H1 (cell line): ENCODE measurements at regions not wholly inside any gene's neighbourhood (a gene's known extent, or its start where the extent isn't known, plus 50 kb on each side); places are given as distances from the start of the nearest gene placed in this dataset.

ENCODE experiments used
- CTCF ChIA-PET: fragments of 300-600 bp; sonication (Branson Sonifier 250); formaldehyde crosslinking; loops from one replicate; lab custom pipeline; 2021; ENCODE audit not compliant: partially characterized antibody; lab: Charles Lee
- POLR2A ChIA-PET: fragments of 300-600 bp; sonication (Branson Sonifier 250); formaldehyde crosslinking; loops from one replicate; lab custom pipeline; 2021; ENCODE audit warnings: inconsistent platforms; ENCODE audit not compliant: partially characterized antibody; lab: Charles Lee
- DNase-seq, 2 experiments: peaks; one replicate each; pipeline versions ENCODE4 v3.0.0 to v3.0.0-alpha.2; 2010 to 2022; ENCODE audit warnings: low spot score in 2 of 2, low read depth in 1 of 2, mixed read lengths in 1 of 2
- FAIRE-seq: peaks from 2 replicates; lab custom pipeline; 2011; peaks lifted over from hg19 to GRCh38; lab: Jason Lieb, UNC
- H2AFZ ChIP-seq: 2 replicates; pipeline ENCODE4 v1.8.1; 2012; ENCODE audit warnings: low read length, inconsistent platforms
- H2AK5ac ChIP-seq: 2 replicates; pipeline ENCODE4 v1.6.1; 2013; ENCODE audit warnings: low read depth, low read length
- H2BK120ac ChIP-seq: replicated peaks from 2 replicates; pipeline ENCODE3; 2013; ENCODE audit warnings: low read depth, low read length, inconsistent platforms
- H2BK12ac ChIP-seq: 2 replicates; pipeline ENCODE4 v1.6.1; 2013; ENCODE audit warnings: low read depth, low read length
- H2BK15ac ChIP-seq: 2 replicates; pipeline ENCODE4 v1.6.1; 2013; ENCODE audit warnings: low read length
- H2BK20ac ChIP-seq: 2 replicates; pipeline ENCODE4 v1.6.1; 2013; ENCODE audit warnings: low read length
- H2BK5ac ChIP-seq: 2 replicates; pipeline ENCODE4 v1.6.1; 2013; ENCODE audit warnings: low read depth, low read length
- H3K14ac ChIP-seq: 2 replicates; pipeline ENCODE4 v1.6.1; 2013; ENCODE audit warnings: inconsistent platforms; ENCODE audit not compliant: insufficient read length
- H3K18ac ChIP-seq: 2 replicates; pipeline ENCODE4 v1.6.1; 2013; ENCODE audit warnings: low read length; ENCODE audit errors: extremely low read depth
- H3K23ac ChIP-seq: 2 replicates; pipeline ENCODE4 v1.6.1; 2013; ENCODE audit warnings: inconsistent platforms; ENCODE audit not compliant: insufficient read length
- H3K23me2 ChIP-seq: 2 replicates; pipeline ENCODE4 v1.6.1; 2013; ENCODE audit warnings: low read depth, low read length
- H3K27ac ChIP-seq: 2 replicates; pipeline ENCODE4 v1.6.1; 2011; ENCODE audit warnings: low read depth, low read length, inconsistent platforms
- H3K27me3 ChIP-seq, 4 experiments: replicated peaks in 1 of 4; 1 replicate in 1 of 4; 2 replicates in 3 of 4; pipeline versions ENCODE4 v1.6.1 to v1.8.1; 2011 to 2013; ENCODE audit warnings: low read length in 3 of 4, mild to moderate bottlenecking in 3 of 4, inconsistent platforms in 2 of 4, mixed read lengths in 2 of 4, moderate library complexity in 1 of 4; ENCODE audit not compliant: control insufficient read depth in 3 of 4, insufficient read depth in 3 of 4; ENCODE audit errors: extremely low read depth in 1 of 4
- H3K36me3 ChIP-seq, 4 experiments: 2 replicates each; pipeline versions ENCODE4 v1.6.1 to v1.8.1; 2011 to 2013; ENCODE audit warnings: mild to moderate bottlenecking in 4 of 4, low read length in 3 of 4, moderate library complexity in 2 of 4, control low read depth in 1 of 4, inconsistent platforms in 1 of 4; ENCODE audit not compliant: insufficient read depth in 4 of 4, control insufficient read depth in 2 of 4
- H3K4ac ChIP-seq: replicated peaks from 2 replicates; pipeline ENCODE3; 2013; ENCODE audit warnings: low read length, low read depth, mixed read lengths, inconsistent platforms; ENCODE audit not compliant: insufficient read length
- H3K4me1 ChIP-seq, 4 experiments: replicated peaks in 1 of 4; 1 replicate in 1 of 4; 2 replicates in 3 of 4; pipeline versions ENCODE4 v1.6.1 to v1.8.1; 2011 to 2013; ENCODE audit warnings: low read length in 3 of 4, inconsistent platforms in 2 of 4, mixed read lengths in 1 of 4; ENCODE audit not compliant: insufficient read depth in 4 of 4, control insufficient read depth in 3 of 4
- H3K4me2 ChIP-seq, 2 experiments: 2 replicates each; pipeline versions ENCODE4 v1.6.1 to v1.8.1; 2011 to 2013; ENCODE audit warnings: low read depth in 2 of 2, low read length in 2 of 2, control low read depth in 1 of 2, inconsistent platforms in 1 of 2, mild to moderate bottlenecking in 1 of 2; ENCODE audit not compliant: insufficient read depth in 1 of 2
- H3K4me3 ChIP-seq, 4 experiments: fragments of 200-600, 300-600 bp in 1 of 4; sonication (generic), shearing (Covaris generic), sonication (Bioruptor Twin) in 1 of 4; 2 replicates each; pipeline versions ENCODE4 v1.5.1 to v1.8.1; 2011 to 2016; ENCODE audit warnings: low read length in 4 of 4, low read depth in 3 of 4, control low read depth in 2 of 4, inconsistent platforms in 2 of 4, mild to moderate bottlenecking in 2 of 4, mixed read lengths in 1 of 4, moderate library complexity in 1 of 4; ENCODE audit not compliant: insufficient read depth in 2 of 4; ENCODE audit errors: extremely low read depth in 1 of 4
- H3K56ac ChIP-seq: replicated peaks from 2 replicates; pipeline ENCODE3; 2013; ENCODE audit warnings: low read depth, mild to moderate bottlenecking, mixed read lengths, low read length, inconsistent platforms; ENCODE audit not compliant: insufficient read length
- H3K79me1 ChIP-seq: 2 replicates; pipeline ENCODE4 v1.6.1; 2013; ENCODE audit warnings: low read depth, low read length, control low read depth
- H3K79me2 ChIP-seq, 2 experiments: 2 replicates each; pipeline versions ENCODE4 v1.6.1 to v1.8.1; 2012 to 2013; ENCODE audit warnings: low read length in 2 of 2, mild to moderate bottlenecking in 2 of 2, inconsistent platforms in 1 of 2; ENCODE audit not compliant: insufficient read depth in 2 of 2, control insufficient read depth in 1 of 2
- H3K9ac ChIP-seq, 4 experiments: replicated peaks in 1 of 4; 1 replicate in 1 of 4; 2 replicates in 3 of 4; pipeline versions ENCODE4 v1.6.1 to v1.8.1; 2011 to 2013; ENCODE audit warnings: low read depth in 3 of 4, low read length in 3 of 4, control low read depth in 2 of 4, mild to moderate bottlenecking in 2 of 4, moderate library complexity in 2 of 4, inconsistent platforms in 1 of 4; ENCODE audit errors: extremely low read depth in 1 of 4
- H3K9me3 ChIP-seq, 2 experiments: 2 replicates each; pipeline versions ENCODE4 v1.6.1 to v1.8.1; 2012 to 2013; ENCODE audit warnings: mild to moderate bottlenecking in 2 of 2, moderate library complexity in 2 of 2, control low read depth in 1 of 2, inconsistent platforms in 1 of 2, low read depth in 1 of 2, low read length in 1 of 2, mixed read lengths in 1 of 2; ENCODE audit not compliant: insufficient read depth in 2 of 2
- H4K20me1 ChIP-seq, 2 experiments: replicated peaks in 1 of 2; 2 replicates each; pipeline versions ENCODE3 to v1.8.1; 2011 to 2013; ENCODE audit warnings: inconsistent platforms in 2 of 2, low read length in 2 of 2, mild to moderate bottlenecking in 1 of 2; ENCODE audit not compliant: insufficient read depth in 2 of 2, control insufficient read depth in 1 of 2
- H4K5ac ChIP-seq: 2 replicates; pipeline ENCODE4 v1.6.1; 2013; ENCODE audit warnings: low read length, low read depth, mixed read lengths, inconsistent platforms; ENCODE audit not compliant: insufficient read length
- H4K8ac ChIP-seq: 2 replicates; pipeline ENCODE4 v1.8.0; 2013; ENCODE audit warnings: mild to moderate bottlenecking, moderate library complexity, low read length, inconsistent platforms; ENCODE audit not compliant: insufficient read depth; ENCODE audit errors: extremely low read depth
- H4K91ac ChIP-seq: replicated peaks from 2 replicates; pipeline ENCODE3; 2013; ENCODE audit warnings: low read length, mixed read lengths, inconsistent platforms; ENCODE audit not compliant: insufficient read length
- ATF2 ChIP-seq: IDR thresholded peaks from 2 replicates; pipeline ENCODE4 v1.6.1; 2012; ENCODE audit warnings: low read length, inconsistent platforms
- CEBPB ChIP-seq: IDR thresholded peaks from 2 replicates; pipeline ENCODE4 v1.6.1; 2012; ENCODE audit warnings: low read depth, low read length
- CTBP2 ChIP-seq: IDR thresholded peaks from 2 replicates; pipeline ENCODE4 v1.7.0; 2011; ENCODE audit warnings: borderline replicate concordance, mild to moderate bottlenecking, moderate library complexity, mixed read lengths, low read length; ENCODE audit not compliant: insufficient read depth, insufficient read length
- EP300 ChIP-seq, 2 experiments: IDR thresholded peaks; 1 replicate in 1 of 2; 2 replicates in 1 of 2; pipeline ENCODE4 v1.6.1; 2011 to 2012; ENCODE audit warnings: low read depth in 2 of 2, low read length in 2 of 2, mild to moderate bottlenecking in 2 of 2, borderline replicate concordance in 1 of 2, inconsistent platforms in 1 of 2, moderate library complexity in 1 of 2
- GABPA ChIP-seq: IDR thresholded peaks from 2 replicates; pipeline ENCODE4 v1.6.1; 2011; ENCODE audit warnings: mild to moderate bottlenecking, low read length, moderate library complexity, borderline replicate concordance; ENCODE audit not compliant: insufficient read depth
- KDM1A ChIP-seq: fragments of 200-600, 300-600 bp; sonication (generic); IDR thresholded peaks from 2 replicates; pipeline ENCODE4 v1.7.1; 2016; ENCODE audit warnings: mild to moderate bottlenecking, low read length, borderline replicate concordance
- MAFK ChIP-seq: IDR thresholded peaks from 2 replicates; pipeline ENCODE4 v1.6.1; 2012; ENCODE audit warnings: low read depth, mild to moderate bottlenecking, improper control_type of control experiment, low read length
- PHF8 ChIP-seq: fragments of 200-600 bp; sonication (generic); conservative IDR thresholded peaks from 2 replicates; pipeline ENCODE4 v1.7.1; 2012; ENCODE audit warnings: low read depth, mild to moderate bottlenecking, inconsistent platforms, low read length, moderate library complexity
- SUZ12 ChIP-seq: fragments of 200-600 bp; sonication (generic); IDR thresholded peaks from 2 replicates; pipeline ENCODE4 v1.6.1; 2012; ENCODE audit warnings: mild to moderate bottlenecking, inconsistent platforms, low read length, moderate library complexity, mixed read lengths
- TAF1 ChIP-seq: IDR thresholded peaks from 2 replicates; pipeline ENCODE4 v1.6.1; 2011; ENCODE audit warnings: mild to moderate bottlenecking, low read depth, low read length
- TBP ChIP-seq: IDR thresholded peaks from 2 replicates; pipeline ENCODE4 v1.6.1; 2011; ENCODE audit warnings: low read depth, low read length, improper control_type of control experiment
- TCF12 ChIP-seq: IDR thresholded peaks from 2 replicates; pipeline ENCODE4 v1.6.1; 2011; ENCODE audit warnings: low read depth, mild to moderate bottlenecking, low read length
- WGBS, 2 experiments: shearing (Covaris generic) in 1 of 2; methylation state at CpG; one replicate each; pipeline versions ENCODE4 v1.1.6 to v1.1.7; 2013 to 2015; ENCODE audit warnings: low lambda C conversion rate in 2 of 2, mixed read lengths in 2 of 2, inconsistent platforms in 1 of 2, low coverage in 1 of 2, missing lambda C conversion rate in 1 of 2; ENCODE audit not compliant: insufficient replicate concordance in 2 of 2, insufficient coverage in 1 of 2, insufficient read length in 1 of 2; ENCODE audit errors: extremely low coverage in 1 of 2, missing lambda C conversion rate in 1 of 2; 5-methylcytosine and 5-hydroxymethylcytosine counted together
- TF ChIP-seq, protein P1 (sequence below): IDR thresholded peaks from 2 replicates; pipeline ENCODE4 v1.6.1; 2012; ENCODE audit warnings: inconsistent platforms

DNA sequence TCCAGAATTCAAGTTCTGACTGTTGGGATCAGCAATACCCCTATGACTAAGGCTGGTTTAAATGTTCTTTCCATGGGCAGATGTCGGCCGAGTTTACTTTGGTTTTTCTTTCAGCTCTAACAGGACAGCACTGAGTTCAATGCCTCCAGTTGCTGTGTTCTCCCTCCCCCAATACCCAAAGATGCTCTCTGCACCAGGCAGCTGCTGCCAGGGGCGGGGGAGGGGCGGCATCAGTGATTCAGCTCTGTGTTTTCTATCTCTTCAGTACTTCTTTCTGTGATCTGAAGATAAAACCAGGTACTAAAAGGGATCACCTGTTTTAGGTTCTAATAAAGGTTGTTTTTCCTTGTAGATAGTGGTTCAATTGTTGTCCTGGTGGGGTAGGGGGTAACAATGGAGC is 576.7 kb upstream of the POT1 start:
- H3K14ac ChIP-seq = no peak overlapping the region
- H3K4me1 ChIP-seq = peaks cover 2 to 13% (median 10%) of the 10 kb centered on the region in 4 experiments; a peak in 5 of 7 replicates
- H2AFZ ChIP-seq = no peak overlapping the region
- H3K18ac ChIP-seq = no peak overlapping the region
- no peak overlapping the region for H3K9ac ChIP-seq
- DNase-seq (no peak), FAIRE-seq (no peak)
- H3K4me2 ChIP-seq = no peak overlapping the region
- no peaks in the 10 kb centered on the region for H3K79me2 ChIP-seq
- no peak overlapping the region for H2BK120ac ChIP-seq
- 67% methylated on average over 4 of the region's 4 CpGs; no CpG with 5 or more reads in 1 of the 2 experiments for WGBS, 2 experiments
- H3K27me3 ChIP-seq = no peaks in the 10 kb centered on the region
- no peak overlapping the region for H3K23ac ChIP-seq
- no peak overlapping the region for H3K4ac ChIP-seq
- no peak overlapping the region for H3K27ac ChIP-seq
- H2BK5ac ChIP-seq = no peak overlapping the region
- no peak overlapping the region for H4K5ac ChIP-seq
- no peaks in the 10 kb centered on the region for H3K36me3 ChIP-seq
- H2BK12ac ChIP-seq = no peak overlapping the region
- no peak overlapping the region for H2BK15ac ChIP-seq
- no peak overlapping the region for H4K91ac ChIP-seq
- H3K9me3 ChIP-seq = no peaks in the 10 kb centered on the region
- no peak overlapping the region for H2AK5ac ChIP-seq
- no peaks in the 10 kb centered on the region for H4K20me1 ChIP-seq
- no peaks in the 10 kb centered on the region for H3K79me1 ChIP-seq
- no peak overlapping the region for H2BK20ac ChIP-seq
- H4K8ac ChIP-seq = no peak overlapping the region
- H3K4me3 ChIP-seq = no peak overlapping the region
- H3K56ac ChIP-seq = no peak overlapping the region
- ChIA-PET CTCF (interaction anchor here (1.4 kb wide), 1 partner anchor 15 kb away, joined by 3 read pairs; no protein-coding TSS in a partner anchor), POLR2A (no interaction called here)
- H3K23me2 ChIP-seq = no peaks in the 10 kb centered on the region
- TF ChIP-seq TBP = no peak
- TF ChIP-seq TCF12 = no peak
- TF ChIP-seq KDM1A = no peak
- TF ChIP-seq MAFK = no peak
- TF ChIP-seq, protein P1, sequence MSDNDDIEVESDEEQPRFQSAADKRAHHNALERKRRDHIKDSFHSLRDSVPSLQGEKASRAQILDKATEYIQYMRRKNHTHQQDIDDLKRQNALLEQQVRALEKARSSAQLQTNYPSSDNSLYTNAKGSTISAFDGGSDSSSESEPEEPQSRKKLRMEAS = no peak
- TF ChIP-seq PHF8 = no peak
- no peak for TF ChIP-seq CTBP2
- TF ChIP-seq GABPA = no peak
- no peak for TF ChIP-seq EP300 (IDR thresholded peaks at IDR 0.05; ENCODE audit: borderline replicate concordance in 1 of 2, low read depth in 2 of 2, low read length in 2 of 2)
- TF ChIP-seq TAF1 = no peak
- no peak for TF ChIP-seq ATF2
- TF ChIP-seq SUZ12 = no peak
- TF ChIP-seq CEBPB = no peak
